H1 (cell line): ENCODE measurements at regions not wholly inside any gene's neighbourhood (a gene's known extent, or its start where the extent isn't known, plus 50 kb on each side); places are given as distances from the start of the nearest gene placed in this dataset.

Experiments
- CTCF ChIA-PET: fragments of 300-600 bp; sonication (Branson Sonifier 250); formaldehyde crosslinking; loops from one replicate; lab custom pipeline; 2021; ENCODE audit not compliant: partially characterized antibody; lab: Charles Lee
- POLR2A ChIA-PET: fragments of 300-600 bp; sonication (Branson Sonifier 250); formaldehyde crosslinking; loops from one replicate; lab custom pipeline; 2021; ENCODE audit warnings: inconsistent platforms; ENCODE audit not compliant: partially characterized antibody; lab: Charles Lee
- DNase-seq, 2 experiments: peaks; one replicate each; pipeline versions ENCODE4 v3.0.0 to v3.0.0-alpha.2; 2010 to 2022; ENCODE audit warnings: low spot score in 2 of 2, low read depth in 1 of 2, mixed read lengths in 1 of 2
- FAIRE-seq: peaks from 2 replicates; lab custom pipeline; 2011; peaks lifted over from hg19 to GRCh38; lab: Jason Lieb, UNC
- H2AFZ ChIP-seq: 2 replicates; pipeline ENCODE4 v1.8.1; 2012; ENCODE audit warnings: low read length, inconsistent platforms
- H2AK5ac ChIP-seq: 2 replicates; pipeline ENCODE4 v1.6.1; 2013; ENCODE audit warnings: low read depth, low read length
- H2BK120ac ChIP-seq: replicated peaks from 2 replicates; pipeline ENCODE3; 2013; ENCODE audit warnings: low read depth, low read length, inconsistent platforms
- H2BK12ac ChIP-seq: 2 replicates; pipeline ENCODE4 v1.6.1; 2013; ENCODE audit warnings: low read depth, low read length
- H2BK15ac ChIP-seq: 2 replicates; pipeline ENCODE4 v1.6.1; 2013; ENCODE audit warnings: low read length
- H2BK20ac ChIP-seq: 2 replicates; pipeline ENCODE4 v1.6.1; 2013; ENCODE audit warnings: low read length
- H2BK5ac ChIP-seq: 2 replicates; pipeline ENCODE4 v1.6.1; 2013; ENCODE audit warnings: low read depth, low read length
- H3K14ac ChIP-seq: 2 replicates; pipeline ENCODE4 v1.6.1; 2013; ENCODE audit warnings: inconsistent platforms; ENCODE audit not compliant: insufficient read length
- H3K18ac ChIP-seq: 2 replicates; pipeline ENCODE4 v1.6.1; 2013; ENCODE audit warnings: low read length; ENCODE audit errors: extremely low read depth
- H3K23ac ChIP-seq: 2 replicates; pipeline ENCODE4 v1.6.1; 2013; ENCODE audit warnings: inconsistent platforms; ENCODE audit not compliant: insufficient read length
- H3K23me2 ChIP-seq: 2 replicates; pipeline ENCODE4 v1.6.1; 2013; ENCODE audit warnings: low read depth, low read length
- H3K27ac ChIP-seq: 2 replicates; pipeline ENCODE4 v1.6.1; 2011; ENCODE audit warnings: low read depth, low read length, inconsistent platforms
- H3K27me3 ChIP-seq, 4 experiments: replicated peaks in 1 of 4; 1 replicate in 1 of 4; 2 replicates in 3 of 4; pipeline versions ENCODE4 v1.6.1 to v1.8.1; 2011 to 2013; ENCODE audit warnings: low read length in 3 of 4, mild to moderate bottlenecking in 3 of 4, inconsistent platforms in 2 of 4, mixed read lengths in 2 of 4, moderate library complexity in 1 of 4; ENCODE audit not compliant: control insufficient read depth in 3 of 4, insufficient read depth in 3 of 4; ENCODE audit errors: extremely low read depth in 1 of 4
- H3K36me3 ChIP-seq, 4 experiments: 2 replicates each; pipeline versions ENCODE4 v1.6.1 to v1.8.1; 2011 to 2013; ENCODE audit warnings: mild to moderate bottlenecking in 4 of 4, low read length in 3 of 4, moderate library complexity in 2 of 4, control low read depth in 1 of 4, inconsistent platforms in 1 of 4; ENCODE audit not compliant: insufficient read depth in 4 of 4, control insufficient read depth in 2 of 4
- H3K4ac ChIP-seq: replicated peaks from 2 replicates; pipeline ENCODE3; 2013; ENCODE audit warnings: low read length, low read depth, mixed read lengths, inconsistent platforms; ENCODE audit not compliant: insufficient read length
- H3K4me1 ChIP-seq, 4 experiments: replicated peaks in 1 of 4; 1 replicate in 1 of 4; 2 replicates in 3 of 4; pipeline versions ENCODE4 v1.6.1 to v1.8.1; 2011 to 2013; ENCODE audit warnings: low read length in 3 of 4, inconsistent platforms in 2 of 4, mixed read lengths in 1 of 4; ENCODE audit not compliant: insufficient read depth in 4 of 4, control insufficient read depth in 3 of 4
- H3K4me2 ChIP-seq, 2 experiments: 2 replicates each; pipeline versions ENCODE4 v1.6.1 to v1.8.1; 2011 to 2013; ENCODE audit warnings: low read depth in 2 of 2, low read length in 2 of 2, control low read depth in 1 of 2, inconsistent platforms in 1 of 2, mild to moderate bottlenecking in 1 of 2; ENCODE audit not compliant: insufficient read depth in 1 of 2
- H3K4me3 ChIP-seq, 4 experiments: fragments of 200-600, 300-600 bp in 1 of 4; sonication (generic), shearing (Covaris generic), sonication (Bioruptor Twin) in 1 of 4; 2 replicates each; pipeline versions ENCODE4 v1.5.1 to v1.8.1; 2011 to 2016; ENCODE audit warnings: low read length in 4 of 4, low read depth in 3 of 4, control low read depth in 2 of 4, inconsistent platforms in 2 of 4, mild to moderate bottlenecking in 2 of 4, mixed read lengths in 1 of 4, moderate library complexity in 1 of 4; ENCODE audit not compliant: insufficient read depth in 2 of 4; ENCODE audit errors: extremely low read depth in 1 of 4
- H3K56ac ChIP-seq: replicated peaks from 2 replicates; pipeline ENCODE3; 2013; ENCODE audit warnings: low read depth, mild to moderate bottlenecking, mixed read lengths, low read length, inconsistent platforms; ENCODE audit not compliant: insufficient read length
- H3K79me1 ChIP-seq: 2 replicates; pipeline ENCODE4 v1.6.1; 2013; ENCODE audit warnings: low read depth, low read length, control low read depth
- H3K79me2 ChIP-seq, 2 experiments: 2 replicates each; pipeline versions ENCODE4 v1.6.1 to v1.8.1; 2012 to 2013; ENCODE audit warnings: low read length in 2 of 2, mild to moderate bottlenecking in 2 of 2, inconsistent platforms in 1 of 2; ENCODE audit not compliant: insufficient read depth in 2 of 2, control insufficient read depth in 1 of 2
- H3K9ac ChIP-seq, 4 experiments: replicated peaks in 1 of 4; 1 replicate in 1 of 4; 2 replicates in 3 of 4; pipeline versions ENCODE4 v1.6.1 to v1.8.1; 2011 to 2013; ENCODE audit warnings: low read depth in 3 of 4, low read length in 3 of 4, control low read depth in 2 of 4, mild to moderate bottlenecking in 2 of 4, moderate library complexity in 2 of 4, inconsistent platforms in 1 of 4; ENCODE audit errors: extremely low read depth in 1 of 4
- H3K9me3 ChIP-seq, 2 experiments: 2 replicates each; pipeline versions ENCODE4 v1.6.1 to v1.8.1; 2012 to 2013; ENCODE audit warnings: mild to moderate bottlenecking in 2 of 2, moderate library complexity in 2 of 2, control low read depth in 1 of 2, inconsistent platforms in 1 of 2, low read depth in 1 of 2, low read length in 1 of 2, mixed read lengths in 1 of 2; ENCODE audit not compliant: insufficient read depth in 2 of 2
- H4K20me1 ChIP-seq, 2 experiments: replicated peaks in 1 of 2; 2 replicates each; pipeline versions ENCODE3 to v1.8.1; 2011 to 2013; ENCODE audit warnings: inconsistent platforms in 2 of 2, low read length in 2 of 2, mild to moderate bottlenecking in 1 of 2; ENCODE audit not compliant: insufficient read depth in 2 of 2, control insufficient read depth in 1 of 2
- H4K5ac ChIP-seq: 2 replicates; pipeline ENCODE4 v1.6.1; 2013; ENCODE audit warnings: low read length, low read depth, mixed read lengths, inconsistent platforms; ENCODE audit not compliant: insufficient read length
- H4K8ac ChIP-seq: 2 replicates; pipeline ENCODE4 v1.8.0; 2013; ENCODE audit warnings: mild to moderate bottlenecking, moderate library complexity, low read length, inconsistent platforms; ENCODE audit not compliant: insufficient read depth; ENCODE audit errors: extremely low read depth
- H4K91ac ChIP-seq: replicated peaks from 2 replicates; pipeline ENCODE3; 2013; ENCODE audit warnings: low read length, mixed read lengths, inconsistent platforms; ENCODE audit not compliant: insufficient read length
- BACH1 ChIP-seq: IDR thresholded peaks from 2 replicates; pipeline ENCODE4 v1.6.1; 2012; ENCODE audit warnings: low read length, improper control_type of control experiment
- CEBPB ChIP-seq: IDR thresholded peaks from 2 replicates; pipeline ENCODE4 v1.6.1; 2012; ENCODE audit warnings: low read depth, low read length
- CREB1 ChIP-seq: IDR thresholded peaks from 2 replicates; pipeline ENCODE4 v1.6.1; 2012; ENCODE audit warnings: inconsistent platforms
- FOSL1 ChIP-seq: IDR thresholded peaks from 2 replicates; pipeline ENCODE4 v1.6.1; 2011; ENCODE audit warnings: mild to moderate bottlenecking, low read depth, low read length, moderate library complexity; ENCODE audit not compliant: insufficient read depth
- GTF2F1 ChIP-seq: IDR thresholded peaks from 2 replicates; pipeline ENCODE4 v1.6.1; 2012; ENCODE audit warnings: low read depth, low read length, improper control_type of control experiment, borderline replicate concordance
- HDAC2 ChIP-seq, 2 experiments: fragments of 300-600 bp in 1 of 2; sonication (generic) in 1 of 2; IDR thresholded peaks; 2 replicates each; pipeline ENCODE4 v1.6.1; 2011 to 2012; ENCODE audit warnings: low read depth in 2 of 2, low read length in 2 of 2, mild to moderate bottlenecking in 2 of 2, moderate library complexity in 2 of 2, borderline replicate concordance in 1 of 2, inconsistent platforms in 1 of 2
- HDAC6 ChIP-seq: IDR thresholded peaks from one replicate; pipeline ENCODE4 v1.7.1; 2012; ENCODE audit warnings: low read depth, mild to moderate bottlenecking, inconsistent platforms, low read length, moderate library complexity
- KDM4A ChIP-seq: IDR thresholded peaks from one replicate; pipeline ENCODE4 v1.7.1; 2012; ENCODE audit warnings: low read depth, mild to moderate bottlenecking, moderate library complexity, low read length, inconsistent platforms; ENCODE audit not compliant: severe bottlenecking
- NANOG ChIP-seq: IDR thresholded peaks from 2 replicates; pipeline ENCODE4 v1.6.1; 2011; ENCODE audit warnings: low read length, low read depth, mild to moderate bottlenecking, inconsistent platforms; ENCODE audit not compliant: insufficient read depth, poor library complexity, severe bottlenecking
- POLR2A ChIP-seq, 2 experiments: IDR thresholded peaks; 1 replicate in 1 of 2; 2 replicates in 1 of 2; pipeline ENCODE4 v1.6.1; 2011; ENCODE audit warnings: low read depth in 2 of 2, low read length in 2 of 2, mild to moderate bottlenecking in 2 of 2; ENCODE audit errors: control extremely low read depth in 1 of 2
- RXRA ChIP-seq: IDR thresholded peaks from 2 replicates; pipeline ENCODE4 v1.6.1; 2011; ENCODE audit warnings: low read depth, mild to moderate bottlenecking, low read length, moderate library complexity; ENCODE audit not compliant: insufficient read depth
- SIN3A ChIP-seq, 2 experiments: IDR thresholded peaks in 1 of 2; conservative IDR thresholded peaks in 1 of 2; 2 replicates each; pipeline ENCODE4 v1.6.1; 2011 to 2012; ENCODE audit warnings: low read length in 2 of 2, improper control_type of control experiment in 1 of 2, low read depth in 1 of 2, mild to moderate bottlenecking in 1 of 2
- SIX5 ChIP-seq: IDR thresholded peaks from 2 replicates; pipeline ENCODE4 v1.6.1; 2011; ENCODE audit warnings: mild to moderate bottlenecking, low read depth, low read length
- SP2 ChIP-seq: IDR thresholded peaks from 2 replicates; pipeline ENCODE4 v1.6.1; 2012; ENCODE audit warnings: mild to moderate bottlenecking, low read length, inconsistent platforms
- SUZ12 ChIP-seq: fragments of 200-600 bp; sonication (generic); IDR thresholded peaks from 2 replicates; pipeline ENCODE4 v1.6.1; 2012; ENCODE audit warnings: mild to moderate bottlenecking, inconsistent platforms, low read length, moderate library complexity, mixed read lengths
- WGBS, 2 experiments: shearing (Covaris generic) in 1 of 2; methylation state at CpG; one replicate each; pipeline versions ENCODE4 v1.1.6 to v1.1.7; 2013 to 2015; ENCODE audit warnings: low lambda C conversion rate in 2 of 2, mixed read lengths in 2 of 2, inconsistent platforms in 1 of 2, low coverage in 1 of 2, missing lambda C conversion rate in 1 of 2; ENCODE audit not compliant: insufficient replicate concordance in 2 of 2, insufficient coverage in 1 of 2, insufficient read length in 1 of 2; ENCODE audit errors: extremely low coverage in 1 of 2, missing lambda C conversion rate in 1 of 2; 5-methylcytosine and 5-hydroxymethylcytosine counted together

DNA sequence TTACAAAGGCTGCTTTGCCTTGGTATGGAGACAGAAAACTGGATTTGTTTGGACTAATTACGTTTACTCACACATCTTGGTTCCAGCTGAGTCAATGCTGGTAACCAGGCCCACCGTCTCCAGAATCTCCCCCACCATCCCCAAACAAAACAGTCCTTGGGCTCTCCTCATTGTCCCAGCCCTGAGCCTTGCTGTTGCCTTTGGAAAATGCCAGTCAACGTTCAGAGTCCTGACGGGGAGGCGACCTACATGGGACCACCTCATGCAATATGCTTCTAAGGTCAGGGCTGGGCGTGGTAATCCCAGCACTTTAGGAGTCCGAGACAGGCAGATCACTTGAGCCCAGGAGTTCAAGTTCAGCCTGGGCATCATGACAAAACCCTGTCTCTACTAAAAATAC lies 85.2 kb upstream of the IQSEC1 start:
- Histone ChIP-seq H3K79me1 (no peaks in the 10 kb centered on the region), H3K4ac (no peak overlapping the region), H3K14ac (no peak overlapping the region), H2AK5ac (no peak overlapping the region), H2AFZ (no peak overlapping the region), H2BK20ac (no peak overlapping the region), H4K20me1 (no peaks in the 10 kb centered on the region), H2BK120ac (no peak overlapping the region), H2BK15ac (no peak overlapping the region), H4K8ac (no peak overlapping the region), H3K18ac (no peak overlapping the region), H3K4me1 (peaks cover 4 to 27% (median 20%) of the 10 kb centered on the region in 4 experiments), H3K27ac (no peak overlapping the region), H3K27me3 (no peaks in the 10 kb centered on the region), H3K23ac (no peak overlapping the region), H3K9ac (no peak overlapping the region), H3K4me3 (no peak overlapping the region), H3K9me3 (peaks cover 0 to 3% of the 10 kb centered on the region in 2 experiments; a peak in 1 of 4 replicates), H3K36me3 (no peaks in the 10 kb centered on the region), H2BK5ac (no peak overlapping the region), H3K4me2 (no peak overlapping the region), H3K23me2 (no peaks in the 10 kb centered on the region), H3K79me2 (no peaks in the 10 kb centered on the region), H4K91ac (no peak overlapping the region), H3K56ac (no peak overlapping the region), H2BK12ac (peak overlapping the region; percentile 28; the same call in 1 of the 2 replicates), H4K5ac (no peak overlapping the region)
- ChIA-PET CTCF (interaction anchor here (1.1 to 2.4 kb wide), 6 partner anchors 18 to 198 kb away, joined by 3 to 8 read pairs (median 4); no protein-coding TSS in a partner anchor), POLR2A (interaction anchor here (0.7 to 1.1 kb wide), 2 partner anchors 9 to 20 kb away, joined by 3 read pairs; no protein-coding TSS in a partner anchor)
- DNase-seq (no peak), FAIRE-seq (no peak)
- whole genome bisulfite sequencing, 2 experiments, result 84% methylated on average over 7 of the region's 7 CpGs; no CpG with 5 or more reads in 1 of the 2 experiments
- TF ChIP-seq RXRA, result no peak
- TF ChIP-seq POLR2A (IDR thresholded peaks at IDR 0.05; ENCODE audit: control extremely low read depth in 1 of 2, low read depth in 2 of 2, low read length in 2 of 2), result no peak
- TF ChIP-seq SIN3A (conservative IDR thresholded peaks at IDR 0.05 in 1 of 2, IDR thresholded peaks at IDR 0.05 in 1 of 2; ENCODE audit: low read depth in 1 of 2, low read length in 2 of 2), result no peak
- no peak for TF ChIP-seq CEBPB
- TF ChIP-seq GTF2F1, result no peak
- no peak for TF ChIP-seq NANOG
- no peak for TF ChIP-seq KDM4A
- TF ChIP-seq SUZ12, result no peak
- no peak for TF ChIP-seq CREB1
- no peak for TF ChIP-seq SIX5
- no peak for TF ChIP-seq FOSL1
- no peak for TF ChIP-seq HDAC2 (IDR thresholded peaks at IDR 0.05; ENCODE audit: borderline replicate concordance in 1 of 2, low read depth in 2 of 2, low read length in 2 of 2)
- TF ChIP-seq BACH1, result no peak
- TF ChIP-seq HDAC6, result no peak
- TF ChIP-seq SP2, result no peak
